Ovary (tissue), 3 donors: ENCODE measurements at regions not wholly inside any gene's neighbourhood (a gene's known extent, or its start where the extent isn't known, plus 50 kb on each side); places are given as distances from the start of the nearest gene placed in this dataset.

Experiments used
- POLR2A ChIP-seq: fragments of 450-650 bp; IDR thresholded peaks from one replicate; pipeline ENCODE4 v1.6.1; 2017; ENCODE audit warnings: antibody characterized with exemption, mild to moderate bottlenecking, moderate library complexity
- TF ChIP-seq, protein P1 (sequence below), 3 donors: fragments of 450-650 bp in 2 of 3; fragments of 200-600 bp in 1 of 3; IDR thresholded peaks; one replicate each; pipeline versions ENCODE4 v1.5.1 to v1.8.0; 2016 to 2022; ENCODE audit warnings: antibody characterized with exemption in 3 of 3, mild to moderate bottlenecking in 1 of 3
- donor health status: DM: no; HTN: no; CAD: no.

DNA sequence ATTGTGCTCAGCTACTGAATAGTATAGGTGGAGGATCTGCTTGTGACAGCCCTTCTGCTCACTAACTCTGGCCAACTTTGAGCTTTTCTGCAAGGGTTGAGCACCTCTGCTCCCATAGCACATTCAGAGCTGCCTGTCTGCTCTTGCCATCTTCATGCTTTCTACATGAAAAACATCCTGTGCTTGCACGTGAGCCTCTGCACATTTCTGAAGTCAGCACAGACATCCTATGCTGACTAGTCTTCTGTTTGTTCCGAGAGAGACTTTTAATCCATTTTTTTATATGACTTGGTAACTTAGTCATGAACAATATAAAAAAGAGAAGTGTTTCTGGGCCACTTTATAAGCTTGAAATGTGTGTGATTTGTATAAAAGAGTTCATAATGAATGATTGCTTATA lies 969.3 kb downstream of the TMTC2 start:
- TF ChIP-seq, protein P1, sequence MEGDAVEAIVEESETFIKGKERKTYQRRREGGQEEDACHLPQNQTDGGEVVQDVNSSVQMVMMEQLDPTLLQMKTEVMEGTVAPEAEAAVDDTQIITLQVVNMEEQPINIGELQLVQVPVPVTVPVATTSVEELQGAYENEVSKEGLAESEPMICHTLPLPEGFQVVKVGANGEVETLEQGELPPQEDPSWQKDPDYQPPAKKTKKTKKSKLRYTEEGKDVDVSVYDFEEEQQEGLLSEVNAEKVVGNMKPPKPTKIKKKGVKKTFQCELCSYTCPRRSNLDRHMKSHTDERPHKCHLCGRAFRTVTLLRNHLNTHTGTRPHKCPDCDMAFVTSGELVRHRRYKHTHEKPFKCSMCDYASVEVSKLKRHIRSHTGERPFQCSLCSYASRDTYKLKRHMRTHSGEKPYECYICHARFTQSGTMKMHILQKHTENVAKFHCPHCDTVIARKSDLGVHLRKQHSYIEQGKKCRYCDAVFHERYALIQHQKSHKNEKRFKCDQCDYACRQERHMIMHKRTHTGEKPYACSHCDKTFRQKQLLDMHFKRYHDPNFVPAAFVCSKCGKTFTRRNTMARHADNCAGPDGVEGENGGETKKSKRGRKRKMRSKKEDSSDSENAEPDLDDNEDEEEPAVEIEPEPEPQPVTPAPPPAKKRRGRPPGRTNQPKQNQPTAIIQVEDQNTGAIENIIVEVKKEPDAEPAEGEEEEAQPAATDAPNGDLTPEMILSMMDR (IDR thresholded peaks at IDR 0.05): no peak
- no peak for TF ChIP-seq POLR2A
